GM10248 (cell line): ENCODE measurements at regions not wholly inside any gene's neighbourhood (a gene's known extent, or its start where the extent isn't known, plus 50 kb on each side); places are given as distances from the start of the nearest gene placed in this dataset.

Experiments
- CTCF ChIA-PET: fragments of 300-600 bp; sonication (Branson Sonifier 250); formaldehyde crosslinking; extraction: SDS; loops from one replicate; lab custom pipeline; 2021; ENCODE audit warnings: antibody characterized with exemption; lab: Yijun Ruan, JAX
- POLR2A ChIA-PET: fragments of 350-650 bp; sonication (Branson Sonifier 250); formaldehyde crosslinking; extraction: SDS; loops from one replicate; lab custom pipeline; 2020; ENCODE audit warnings: antibody characterized with exemption; lab: Yijun Ruan, JAX
- DNase-seq: peaks from one replicate; pipeline ENCODE4 v3.0.0; 2012; ENCODE audit errors: extremely low spot score
- TF ChIP-seq, protein P1 (sequence below): IDR thresholded peaks from 2 replicates; pipeline ENCODE4 v1.5.1; 2012; ENCODE audit warnings: mild to moderate bottlenecking, low read depth; ENCODE audit errors: extremely low read depth, missing control alignments, control extremely low read depth

DNA sequence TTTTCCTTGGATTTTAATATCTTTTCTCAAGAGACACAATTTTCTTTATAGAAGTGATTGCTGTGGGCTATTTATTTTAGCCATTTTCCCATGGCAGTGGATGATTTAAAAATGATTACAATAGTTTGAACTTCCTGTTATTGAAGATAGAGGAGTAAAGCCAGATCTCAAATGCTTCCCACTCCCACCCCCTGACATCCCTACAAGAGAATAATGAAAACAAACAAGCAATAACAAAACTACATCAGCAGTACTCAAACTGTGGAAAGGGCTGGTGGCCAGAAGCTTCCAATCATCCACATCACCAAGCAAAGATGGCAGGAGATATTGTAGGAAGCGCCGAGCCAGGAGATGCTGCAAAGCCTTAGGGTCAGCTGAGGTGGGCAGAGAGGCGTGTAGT, 831.1 kb upstream of the NR2F2 start:
- CTCF ChIA-PET, result no interaction called here
- TF ChIP-seq, protein P1, sequence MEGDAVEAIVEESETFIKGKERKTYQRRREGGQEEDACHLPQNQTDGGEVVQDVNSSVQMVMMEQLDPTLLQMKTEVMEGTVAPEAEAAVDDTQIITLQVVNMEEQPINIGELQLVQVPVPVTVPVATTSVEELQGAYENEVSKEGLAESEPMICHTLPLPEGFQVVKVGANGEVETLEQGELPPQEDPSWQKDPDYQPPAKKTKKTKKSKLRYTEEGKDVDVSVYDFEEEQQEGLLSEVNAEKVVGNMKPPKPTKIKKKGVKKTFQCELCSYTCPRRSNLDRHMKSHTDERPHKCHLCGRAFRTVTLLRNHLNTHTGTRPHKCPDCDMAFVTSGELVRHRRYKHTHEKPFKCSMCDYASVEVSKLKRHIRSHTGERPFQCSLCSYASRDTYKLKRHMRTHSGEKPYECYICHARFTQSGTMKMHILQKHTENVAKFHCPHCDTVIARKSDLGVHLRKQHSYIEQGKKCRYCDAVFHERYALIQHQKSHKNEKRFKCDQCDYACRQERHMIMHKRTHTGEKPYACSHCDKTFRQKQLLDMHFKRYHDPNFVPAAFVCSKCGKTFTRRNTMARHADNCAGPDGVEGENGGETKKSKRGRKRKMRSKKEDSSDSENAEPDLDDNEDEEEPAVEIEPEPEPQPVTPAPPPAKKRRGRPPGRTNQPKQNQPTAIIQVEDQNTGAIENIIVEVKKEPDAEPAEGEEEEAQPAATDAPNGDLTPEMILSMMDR, result no peak
- POLR2A ChIA-PET, result no interaction called here
- DNase-seq, result no peak

GRCh38 chr15:95501865-95502264, 828.6 kb upstream of the NR2F2 start:
- no peak for DNase-seq
- TF ChIP-seq, protein P1, result no peak
- ChIA-PET CTCF (no interaction called here), POLR2A (no interaction called here)

DNA sequence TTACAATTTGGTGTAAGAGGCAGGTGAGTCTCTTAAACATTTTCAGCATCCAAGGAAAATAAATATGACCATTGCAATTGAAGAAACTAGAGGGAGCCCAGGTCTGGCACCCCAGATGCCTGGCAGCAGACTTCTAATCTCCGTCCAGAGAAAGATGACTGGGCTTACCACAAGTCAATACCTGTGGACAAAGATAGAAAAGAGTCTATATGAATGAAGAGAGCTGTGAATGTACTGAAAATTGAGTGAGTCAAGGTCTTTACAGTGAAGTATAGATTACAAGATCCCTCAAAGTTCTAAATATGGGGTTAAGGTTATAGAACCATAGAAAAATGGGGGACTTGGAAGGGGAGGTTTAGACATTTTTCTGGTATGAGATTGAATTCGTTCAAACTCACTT, 827.4 kb upstream of the NR2F2 start:
- CTCF ChIA-PET, result no interaction called here
- POLR2A ChIA-PET, result no interaction called here
- TF ChIP-seq, protein P1, result no peak
- no peak for DNase-seq

GRCh38 chr15:95503640-95504225, 826.8 kb upstream of the NR2F2 start:
- ChIA-PET CTCF (no interaction called here), POLR2A (no interaction called here)
- TF ChIP-seq, protein P1, result no peak
- peak; percentile 7 for DNase-seq

- TF ChIP-seq, protein P1, result no peak
- ChIA-PET POLR2A (interaction anchor here (0.7 kb wide), 1 partner anchor 737 kb away, joined by 6 read pairs; no protein-coding TSS in a partner anchor), CTCF (no interaction called here)
- DNase-seq, result no peak
Measured at GRCh38 chr15:95511671-95512070, 818.8 kb upstream of the NR2F2 start.

GRCh38 chr15:95512906-95513305, 817.6 kb upstream of the NR2F2 start:
- ChIA-PET CTCF (no interaction called here), POLR2A (no interaction called here)
- DNase-seq, result no peak
- TF ChIP-seq, protein P1, result no peak

DNA sequence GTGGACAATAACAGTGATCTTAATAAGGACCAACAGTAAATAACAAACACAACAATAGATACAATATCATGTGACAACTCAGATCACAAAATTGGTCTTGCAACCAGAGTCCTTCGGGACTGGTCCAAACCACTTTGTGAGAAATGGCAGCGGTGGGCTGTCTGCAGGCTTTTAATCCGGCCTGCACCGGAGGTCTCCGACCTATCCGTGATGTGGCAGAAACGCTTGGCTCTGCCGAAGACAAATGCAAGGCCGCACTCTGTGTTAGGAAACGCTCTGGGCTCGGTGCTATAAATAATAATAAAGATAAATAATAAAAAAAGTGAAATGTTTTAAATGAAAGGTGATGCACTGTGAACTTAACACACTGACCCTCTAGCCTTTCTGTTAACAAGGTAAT, 810.6 kb upstream of the NR2F2 start:
- CTCF ChIA-PET, result interaction anchor here (1.1 kb wide), 1 partner anchor 172 kb away, joined by 3 read pairs; no protein-coding TSS in a partner anchor
- POLR2A ChIA-PET, result no interaction called here
- TF ChIP-seq, protein P1, result no peak
- no peak for DNase-seq
